ENCODE measurements at regions not wholly inside any gene's neighbourhood (a gene's known extent, or its start where the extent isn't known, plus 50 kb on each side); places are given as distances from the start of the nearest gene placed in this dataset.

- TF ChIP-seq CTCF (conservative IDR thresholded peaks at IDR 0.05; ENCODE audit: low read length) (no peak), EZH2phosphoT487 (IDR thresholded peaks at IDR 0.05; ENCODE audit: borderline replicate concordance, low read depth, low read length) (no peak)
Observed at GRCh38 chr1:187788718-187789117, 960.0 kb downstream of the PLA2G4A start.

Measured in OCI-LY7 (cell line).